ENCODE measurements at regions not wholly inside any gene's neighbourhood (a gene's known extent, or its start where the extent isn't known, plus 50 kb on each side); places are given as distances from the start of the nearest gene placed in this dataset.

- TF ChIP-seq CTCF (IDR thresholded peaks at IDR 0.05), result no peak
Observed at GRCh38 chr12:43252585-43252984, 299.4 kb downstream of the ADAMTS20 start.

GRCh38 chr12:43245947-43246346, 306.1 kb downstream of the ADAMTS20 start:
- no peak for TF ChIP-seq CTCF (IDR thresholded peaks at IDR 0.05)

- TF ChIP-seq CTCF (IDR thresholded peaks at IDR 0.05), result no peak
Observed at GRCh38 chr12:43241986-43242385, 310.0 kb downstream of the ADAMTS20 start.

- TF ChIP-seq CTCF (IDR thresholded peaks at IDR 0.05), result no peak
Observed at GRCh38 chr12:43238281-43238680, 313.7 kb downstream of the ADAMTS20 start.

GRCh38 chr12:43237238-43237879, 314.6 kb downstream of the ADAMTS20 start:
- no peak for TF ChIP-seq CTCF (IDR thresholded peaks at IDR 0.05)

GRCh38 chr12:43235721-43236120, 316.3 kb downstream of the ADAMTS20 start:
- TF ChIP-seq CTCF (IDR thresholded peaks at IDR 0.05), result no peak

GRCh38 chr12:43233861-43234260, 318.1 kb downstream of the ADAMTS20 start:
- TF ChIP-seq CTCF (IDR thresholded peaks at IDR 0.05), result no peak

- TF ChIP-seq CTCF (IDR thresholded peaks at IDR 0.05), result no peak
Observed at GRCh38 chr12:43226151-43226550, 325.9 kb downstream of the ADAMTS20 start.
